ENCODE measurements at regions not wholly inside any gene's neighbourhood (a gene's known extent, or its start where the extent isn't known, plus 50 kb on each side); places are given as distances from the start of the nearest gene placed in this dataset.

DNA sequence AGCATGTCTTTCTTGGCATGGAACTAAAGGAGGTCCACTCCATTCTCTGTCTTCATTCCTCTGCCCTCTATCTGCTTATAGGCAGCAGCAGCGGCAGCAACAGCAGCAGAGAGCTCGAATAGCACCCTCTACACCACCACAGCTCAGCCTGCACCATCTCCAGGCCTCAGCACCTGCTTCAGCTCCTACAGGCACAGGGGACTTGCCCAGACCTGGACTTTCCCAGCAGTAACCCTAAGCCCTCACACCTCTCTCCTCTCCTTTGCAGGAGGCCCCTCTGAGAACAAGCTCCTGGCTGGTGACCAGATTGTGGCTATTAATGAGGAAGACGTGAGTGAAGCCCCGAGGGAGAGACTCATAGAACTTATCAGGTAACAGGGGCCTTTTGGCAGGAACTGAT is 80.7 kb downstream of the FRMPD3 start:
- H3K9me3 ChIP-seq (ENCODE audit: control insufficient read depth in 1 of 2, low read length in 2 of 2) = no peaks in the 10 kb centered on the region
- H3K4me3 ChIP-seq (ENCODE audit: low read depth in 1 of 2, low read length in 2 of 2) = no peak overlapping the region
- no peaks in the 10 kb centered on the region for H3K27me3 ChIP-seq (ENCODE audit: low read depth, low read length)
- H3K4me1 ChIP-seq (ENCODE audit: control insufficient read depth in 1 of 2, insufficient read depth in 2 of 2, low read length in 2 of 2) = no peaks in the 10 kb centered on the region
- H3K36me3 ChIP-seq (ENCODE audit: control insufficient read depth in 1 of 2, insufficient read depth in 2 of 2, low read length in 2 of 2) = no peaks in the 10 kb centered on the region
- H3K27ac ChIP-seq (ENCODE audit: low read length) = no peak overlapping the region

- Histone ChIP-seq H3K36me3 (ENCODE audit: control insufficient read depth in 1 of 2, insufficient read depth in 2 of 2, low read length in 2 of 2) (no peaks in the 10 kb centered on the region), H3K9me3 (ENCODE audit: control insufficient read depth in 1 of 2, low read length in 2 of 2) (no peaks in the 10 kb centered on the region), H3K27me3 (ENCODE audit: low read depth, low read length) (no peaks in the 10 kb centered on the region), H3K4me1 (ENCODE audit: control insufficient read depth in 1 of 2, insufficient read depth in 2 of 2, low read length in 2 of 2) (no peaks in the 10 kb centered on the region), H3K27ac (ENCODE audit: low read length) (no peak overlapping the region), H3K4me3 (ENCODE audit: low read depth in 1 of 2, low read length in 2 of 2) (no peak overlapping the region)
Observed at GRCh38 chrX:107537815-107538214, 88.4 kb downstream of the FRMPD3 start.

DNA sequence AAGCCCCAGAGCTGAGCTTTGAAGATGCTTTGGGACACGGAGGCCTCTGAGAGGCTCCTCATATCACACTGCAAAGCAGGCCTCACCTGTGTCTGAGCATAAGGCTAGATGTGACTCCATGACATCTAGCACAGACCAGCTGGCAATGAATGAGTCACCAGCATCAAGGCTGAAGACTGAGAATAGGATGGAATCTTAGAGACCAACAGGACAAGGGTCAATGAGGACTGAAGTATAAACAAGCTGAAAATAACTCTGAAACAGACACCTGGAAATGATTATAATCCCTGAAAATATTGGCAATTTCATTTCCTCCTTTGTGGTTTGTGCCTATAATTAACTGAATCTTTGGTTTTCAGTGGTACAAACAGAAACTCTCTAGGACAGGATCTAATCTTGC is 87.1 kb upstream of the PRPS1 start:
- Histone ChIP-seq H3K4me1 (ENCODE audit: control insufficient read depth in 1 of 2, insufficient read depth in 2 of 2, low read length in 2 of 2) (no peaks in the 10 kb centered on the region), H3K36me3 (ENCODE audit: control insufficient read depth in 1 of 2, insufficient read depth in 2 of 2, low read length in 2 of 2) (no peaks in the 10 kb centered on the region), H3K27ac (ENCODE audit: low read length) (no peak overlapping the region), H3K9me3 (ENCODE audit: control insufficient read depth in 1 of 2, low read length in 2 of 2) (no peaks in the 10 kb centered on the region), H3K27me3 (ENCODE audit: low read depth, low read length) (no peaks in the 10 kb centered on the region), H3K4me3 (ENCODE audit: low read depth in 1 of 2, low read length in 2 of 2) (no peak overlapping the region)

GRCh38 chrX:107542040-107542439 is 86.3 kb upstream of the PRPS1 start:
- Histone ChIP-seq H3K27ac (ENCODE audit: low read length) (no peak overlapping the region), H3K4me1 (ENCODE audit: control insufficient read depth in 1 of 2, insufficient read depth in 2 of 2, low read length in 2 of 2) (no peaks in the 10 kb centered on the region), H3K36me3 (ENCODE audit: control insufficient read depth in 1 of 2, insufficient read depth in 2 of 2, low read length in 2 of 2) (no peaks in the 10 kb centered on the region), H3K27me3 (ENCODE audit: low read depth, low read length) (no peaks in the 10 kb centered on the region), H3K9me3 (ENCODE audit: control insufficient read depth in 1 of 2, low read length in 2 of 2) (no peaks in the 10 kb centered on the region), H3K4me3 (ENCODE audit: low read depth in 1 of 2, low read length in 2 of 2) (no peak overlapping the region)

- Histone ChIP-seq H3K4me1 (ENCODE audit: control insufficient read depth in 1 of 2, insufficient read depth in 2 of 2, low read length in 2 of 2) (no peaks in the 10 kb centered on the region), H3K27ac (ENCODE audit: low read length) (no peak overlapping the region), H3K9me3 (ENCODE audit: control insufficient read depth in 1 of 2, low read length in 2 of 2) (no peaks in the 10 kb centered on the region), H3K4me3 (ENCODE audit: low read depth in 1 of 2, low read length in 2 of 2) (no peak overlapping the region), H3K36me3 (ENCODE audit: control insufficient read depth in 1 of 2, insufficient read depth in 2 of 2, low read length in 2 of 2) (no peaks in the 10 kb centered on the region), H3K27me3 (ENCODE audit: low read depth, low read length) (no peaks in the 10 kb centered on the region)
Observed at GRCh38 chrX:107542500-107542899, 85.8 kb upstream of the PRPS1 start.

DNA sequence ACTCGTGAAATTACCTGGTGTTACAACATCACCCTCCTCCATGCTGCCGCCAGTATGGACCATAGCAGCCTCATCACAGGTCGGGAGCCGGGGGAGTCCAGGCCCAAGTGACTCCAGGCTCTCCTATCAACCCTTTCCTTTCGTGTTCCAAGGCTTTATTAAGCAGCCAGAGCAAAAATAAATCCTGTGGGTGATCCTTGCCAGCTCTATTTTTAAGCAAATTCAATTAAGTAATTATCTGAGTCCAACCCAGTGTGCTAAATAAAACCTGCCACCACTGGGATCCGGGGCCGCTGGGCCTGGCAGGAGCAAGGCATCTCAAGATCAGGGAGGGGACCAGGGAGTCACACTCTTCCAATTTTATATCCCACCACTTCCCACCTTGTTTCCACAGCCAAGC is 80.7 kb upstream of the PRPS1 start:
- Histone ChIP-seq H3K27ac (ENCODE audit: low read length) (no peak overlapping the region), H3K4me1 (ENCODE audit: control insufficient read depth in 1 of 2, insufficient read depth in 2 of 2, low read length in 2 of 2) (no peaks in the 10 kb centered on the region), H3K36me3 (ENCODE audit: control insufficient read depth in 1 of 2, insufficient read depth in 2 of 2, low read length in 2 of 2) (no peaks in the 10 kb centered on the region), H3K9me3 (ENCODE audit: control insufficient read depth in 1 of 2, low read length in 2 of 2) (no peaks in the 10 kb centered on the region), H3K27me3 (ENCODE audit: low read depth, low read length) (no peaks in the 10 kb centered on the region), H3K4me3 (ENCODE audit: low read depth in 1 of 2, low read length in 2 of 2) (no peak overlapping the region)

GRCh38 chrX:107548775-107549174 is 79.5 kb upstream of the PRPS1 start:
- no peak overlapping the region for H3K4me3 ChIP-seq (ENCODE audit: low read depth in 1 of 2, low read length in 2 of 2)
- no peaks in the 10 kb centered on the region for H3K27me3 ChIP-seq (ENCODE audit: low read depth, low read length)
- no peaks in the 10 kb centered on the region for H3K9me3 ChIP-seq (ENCODE audit: control insufficient read depth in 1 of 2, low read length in 2 of 2)
- no peaks in the 10 kb centered on the region for H3K36me3 ChIP-seq (ENCODE audit: control insufficient read depth in 1 of 2, insufficient read depth in 2 of 2, low read length in 2 of 2)
- H3K4me1 ChIP-seq (ENCODE audit: control insufficient read depth in 1 of 2, insufficient read depth in 2 of 2, low read length in 2 of 2) = no peaks in the 10 kb centered on the region
- H3K27ac ChIP-seq (ENCODE audit: low read length) = no peak overlapping the region

DNA sequence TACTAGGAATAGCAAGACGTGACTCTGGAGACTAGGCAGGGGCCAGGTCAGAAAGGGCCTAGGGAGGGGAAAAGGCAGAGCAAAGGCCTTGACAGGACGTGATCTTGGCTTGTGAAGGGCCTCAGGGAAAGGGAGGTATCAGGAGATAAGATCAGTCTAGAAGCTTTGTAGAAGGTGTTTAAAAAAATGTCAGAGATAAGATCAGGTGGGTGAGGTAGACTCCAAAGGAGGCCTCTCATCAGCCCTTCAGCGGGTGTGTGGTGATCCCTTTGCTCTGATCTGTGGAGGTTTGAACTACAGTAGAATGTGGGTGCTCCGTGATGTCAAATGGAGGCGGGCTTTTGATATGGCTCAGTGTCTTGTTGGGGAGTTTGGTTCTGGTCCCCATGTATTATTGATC is 78.8 kb upstream of the PRPS1 start:
- Histone ChIP-seq H3K27ac (ENCODE audit: low read length) (no peak overlapping the region), H3K27me3 (ENCODE audit: low read depth, low read length) (no peaks in the 10 kb centered on the region), H3K9me3 (ENCODE audit: control insufficient read depth in 1 of 2, low read length in 2 of 2) (no peaks in the 10 kb centered on the region), H3K36me3 (ENCODE audit: control insufficient read depth in 1 of 2, insufficient read depth in 2 of 2, low read length in 2 of 2) (no peaks in the 10 kb centered on the region), H3K4me3 (ENCODE audit: low read depth in 1 of 2, low read length in 2 of 2) (no peak overlapping the region), H3K4me1 (ENCODE audit: control insufficient read depth in 1 of 2, insufficient read depth in 2 of 2, low read length in 2 of 2) (no peaks in the 10 kb centered on the region)

DNA sequence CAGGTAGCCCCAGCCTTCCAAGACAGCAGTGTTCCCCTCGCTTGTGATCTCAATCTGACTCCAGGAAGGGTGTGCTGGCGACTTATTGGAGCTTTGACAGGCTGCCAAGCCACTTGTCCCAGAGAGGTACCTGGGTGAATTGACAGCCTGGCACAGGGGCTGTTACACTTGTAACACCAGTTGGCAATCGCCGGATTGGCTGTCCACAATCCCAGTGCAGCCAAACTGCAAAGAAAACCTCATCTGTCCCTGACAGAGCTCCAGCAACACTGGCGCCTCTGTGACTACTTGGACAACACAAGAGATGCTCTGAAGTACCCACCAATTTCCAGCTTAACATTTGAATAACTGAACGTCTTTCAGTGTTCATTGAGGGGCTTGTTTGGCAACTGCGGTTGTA is 76.8 kb upstream of the PRPS1 start:
- no peak overlapping the region for H3K4me3 ChIP-seq (ENCODE audit: low read depth in 1 of 2, low read length in 2 of 2)
- no peaks in the 10 kb centered on the region for H3K9me3 ChIP-seq (ENCODE audit: control insufficient read depth in 1 of 2, low read length in 2 of 2)
- H3K36me3 ChIP-seq (ENCODE audit: control insufficient read depth in 1 of 2, insufficient read depth in 2 of 2, low read length in 2 of 2) = no peaks in the 10 kb centered on the region
- no peaks in the 10 kb centered on the region for H3K4me1 ChIP-seq (ENCODE audit: control insufficient read depth in 1 of 2, insufficient read depth in 2 of 2, low read length in 2 of 2)
- no peak overlapping the region for H3K27ac ChIP-seq (ENCODE audit: low read length)
- H3K27me3 ChIP-seq (ENCODE audit: low read depth, low read length) = no peaks in the 10 kb centered on the region

DNA sequence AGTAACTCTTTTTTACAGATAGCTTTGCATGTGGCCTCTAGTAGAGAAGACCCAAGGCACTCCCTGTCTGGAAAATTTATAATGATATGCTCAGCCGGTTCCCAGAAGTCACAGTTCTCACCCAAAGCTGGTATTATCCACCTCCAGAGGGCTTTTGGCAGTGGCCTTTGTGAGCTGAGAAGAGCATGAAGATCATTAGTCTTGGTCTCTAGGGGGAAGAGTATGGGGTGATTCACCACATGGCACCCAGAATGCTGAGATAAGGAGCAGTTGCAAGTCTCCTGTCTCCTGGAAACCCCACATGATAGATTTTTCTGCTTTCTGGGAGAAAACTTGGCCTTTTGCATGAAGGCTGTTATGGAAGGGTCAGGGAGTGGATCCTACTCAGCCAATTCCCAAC is 75.4 kb upstream of the PRPS1 start:
- Histone ChIP-seq H3K27me3 (ENCODE audit: low read depth, low read length) (no peaks in the 10 kb centered on the region), H3K27ac (ENCODE audit: low read length) (no peak overlapping the region), H3K4me1 (ENCODE audit: control insufficient read depth in 1 of 2, insufficient read depth in 2 of 2, low read length in 2 of 2) (no peaks in the 10 kb centered on the region), H3K4me3 (ENCODE audit: low read depth in 1 of 2, low read length in 2 of 2) (no peak overlapping the region), H3K36me3 (ENCODE audit: control insufficient read depth in 1 of 2, insufficient read depth in 2 of 2, low read length in 2 of 2) (no peaks in the 10 kb centered on the region), H3K9me3 (ENCODE audit: control insufficient read depth in 1 of 2, low read length in 2 of 2) (no peaks in the 10 kb centered on the region)

- no peak overlapping the region for H3K4me3 ChIP-seq (ENCODE audit: low read depth in 1 of 2, low read length in 2 of 2)
- no peaks in the 10 kb centered on the region for H3K27me3 ChIP-seq (ENCODE audit: low read depth, low read length)
- no peak overlapping the region for H3K27ac ChIP-seq (ENCODE audit: low read length)
- no peaks in the 10 kb centered on the region for H3K4me1 ChIP-seq (ENCODE audit: control insufficient read depth in 1 of 2, insufficient read depth in 2 of 2, low read length in 2 of 2)
- no peaks in the 10 kb centered on the region for H3K9me3 ChIP-seq (ENCODE audit: control insufficient read depth in 1 of 2, low read length in 2 of 2)
- no peaks in the 10 kb centered on the region for H3K36me3 ChIP-seq (ENCODE audit: control insufficient read depth in 1 of 2, insufficient read depth in 2 of 2, low read length in 2 of 2)
Observed at GRCh38 chrX:107556967-107557366, 71.3 kb upstream of the PRPS1 start.

DNA sequence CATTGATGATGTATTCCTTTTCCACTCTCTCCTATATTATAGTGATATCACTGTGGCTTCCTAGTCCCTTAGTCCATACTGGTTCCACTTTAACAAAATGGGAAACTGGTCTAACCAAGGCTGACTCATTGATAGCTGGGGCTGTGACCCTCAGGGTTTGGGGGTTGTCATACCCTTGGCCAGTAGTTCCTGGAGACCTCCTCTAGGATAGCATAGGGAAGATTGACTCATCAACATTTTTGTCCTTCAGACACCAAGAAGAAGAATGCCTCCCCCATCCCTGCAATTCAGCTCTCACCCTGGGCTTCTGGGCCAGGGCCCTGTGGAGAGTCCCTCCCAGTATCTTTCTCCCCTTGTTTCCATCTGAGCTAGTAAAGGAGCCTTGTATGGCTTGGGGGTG is 68.8 kb upstream of the PRPS1 start:
- no peaks in the 10 kb centered on the region for H3K4me1 ChIP-seq (ENCODE audit: control insufficient read depth in 1 of 2, insufficient read depth in 2 of 2, low read length in 2 of 2)
- H3K27me3 ChIP-seq (ENCODE audit: low read depth, low read length) = no peaks in the 10 kb centered on the region
- no peak overlapping the region for H3K27ac ChIP-seq (ENCODE audit: low read length)
- no peaks in the 10 kb centered on the region for H3K36me3 ChIP-seq (ENCODE audit: control insufficient read depth in 1 of 2, insufficient read depth in 2 of 2, low read length in 2 of 2)
- H3K9me3 ChIP-seq (ENCODE audit: control insufficient read depth in 1 of 2, low read length in 2 of 2) = no peaks in the 10 kb centered on the region
- no peak overlapping the region for H3K4me3 ChIP-seq (ENCODE audit: low read depth in 1 of 2, low read length in 2 of 2)
